ENCODE measurements at regions not wholly inside any gene's neighbourhood (a gene's known extent, or its start where the extent isn't known, plus 50 kb on each side); places are given as distances from the start of the nearest gene placed in this dataset.

- 89% methylated on average over 15 of the region's 15 CpGs for WGBS
- Histone ChIP-seq H3K36me3 (no peaks in the 10 kb centered on the region), H3K27ac (replicated peaks in 1 of 4) (no peak overlapping the region), H3K27me3 (no peaks in the 10 kb centered on the region), H3K4me1 (peaks cover 8 to 29% (median 24%) of the 10 kb centered on the region in 4 donors), H3K9me3 (no peaks in the 10 kb centered on the region), H3K4me3 (no peak overlapping the region)
- no peak for DNase-seq (ENCODE audit: extremely low spot score)
- intact Hi-C loops (cut with DNase I): no loop called here
- TF ChIP-seq EP300 (IDR thresholded peaks at IDR 0.05) (no peak), POLR2AphosphoS5 (IDR thresholded peaks at IDR 0.05) (no peak), POLR2A (IDR thresholded peaks at IDR 0.05; ENCODE audit: low read depth) (no peak), CTCF (IDR thresholded peaks at IDR 0.05) (no peak)
Observed at GRCh38 chr11:131198161-131199014, 172.0 kb upstream of the NTM start.

GRCh38 chr11:131199015-131199280 lies 171.5 kb upstream of the NTM start:
- no peak for DNase-seq (ENCODE audit: extremely low spot score)
- H3K27ac ChIP-seq (replicated peaks in 1 of 4): no peak overlapping the region
- 90% methylated on average over 7 of the region's 8 CpGs for WGBS
- H3K9me3 ChIP-seq: no peaks in the 10 kb centered on the region
- H3K36me3 ChIP-seq: no peaks in the 10 kb centered on the region
- H3K4me1 ChIP-seq: peaks cover 8 to 29% (median 24%) of the 10 kb centered on the region in 4 donors
- intact Hi-C loops (cut with DNase I): no loop called here
- H3K27me3 ChIP-seq: no peaks in the 10 kb centered on the region
- H3K4me3 ChIP-seq: no peak overlapping the region
- TF ChIP-seq CTCF (IDR thresholded peaks at IDR 0.05) (no peak), POLR2AphosphoS5 (IDR thresholded peaks at IDR 0.05) (no peak), EP300 (IDR thresholded peaks at IDR 0.05) (no peak), POLR2A (IDR thresholded peaks at IDR 0.05; ENCODE audit: low read depth) (no peak)

GRCh38 chr11:131201674-131202073 lies 168.7 kb upstream of the NTM start:
- Histone ChIP-seq H3K9me3 (no peaks in the 10 kb centered on the region), H3K4me1 (peaks cover under 1 to 10% (median 6%) of the 10 kb centered on the region in 4 donors), H3K27ac (replicated peaks in 1 of 4) (no peak overlapping the region), H3K36me3 (no peaks in the 10 kb centered on the region), H3K27me3 (no peaks in the 10 kb centered on the region), H3K4me3 (no peak overlapping the region)
- intact Hi-C loops (cut with DNase I): no loop called here
- WGBS: 96% methylated on average over 12 of the region's 12 CpGs
- TF ChIP-seq CTCF (IDR thresholded peaks at IDR 0.05): no peak
- TF ChIP-seq POLR2A (IDR thresholded peaks at IDR 0.05; ENCODE audit: low read depth): no peak
- no peak for TF ChIP-seq EP300 (IDR thresholded peaks at IDR 0.05)
- TF ChIP-seq POLR2AphosphoS5 (IDR thresholded peaks at IDR 0.05): no peak
- DNase-seq (ENCODE audit: extremely low spot score): no peak

GRCh38 chr11:131203040-131203439 lies 167.4 kb upstream of the NTM start:
- H3K27ac ChIP-seq (replicated peaks in 1 of 4): no peak overlapping the region
- H3K27me3 ChIP-seq: no peaks in the 10 kb centered on the region
- intact Hi-C loops (cut with DNase I): no loop called here
- H3K9me3 ChIP-seq: no peaks in the 10 kb centered on the region
- TF ChIP-seq POLR2AphosphoS5 (IDR thresholded peaks at IDR 0.05): no peak
- TF ChIP-seq EP300 (IDR thresholded peaks at IDR 0.05): no peak
- no peak for TF ChIP-seq CTCF (IDR thresholded peaks at IDR 0.05)
- no peak for TF ChIP-seq POLR2A (IDR thresholded peaks at IDR 0.05; ENCODE audit: low read depth)
- no peaks in the 10 kb centered on the region for H3K4me1 ChIP-seq
- H3K4me3 ChIP-seq: no peak overlapping the region
- no peak for DNase-seq (ENCODE audit: extremely low spot score)
- WGBS: 87% methylated on average over 1 of the region's 1 CpG
- H3K36me3 ChIP-seq: no peaks in the 10 kb centered on the region

GRCh38 chr11:131204282-131204681 lies 166.1 kb upstream of the NTM start:
- Histone ChIP-seq H3K4me1 (no peaks in the 10 kb centered on the region), H3K27ac (replicated peaks in 1 of 4) (no peak overlapping the region), H3K36me3 (no peaks in the 10 kb centered on the region), H3K27me3 (no peaks in the 10 kb centered on the region), H3K9me3 (no peaks in the 10 kb centered on the region), H3K4me3 (no peak overlapping the region)
- intact Hi-C loops (cut with DNase I): no loop called here
- DNase-seq (ENCODE audit: extremely low spot score): no peak
- TF ChIP-seq POLR2AphosphoS5 (IDR thresholded peaks at IDR 0.05) (no peak), CTCF (IDR thresholded peaks at IDR 0.05) (no peak), EP300 (IDR thresholded peaks at IDR 0.05) (no peak), POLR2A (IDR thresholded peaks at IDR 0.05; ENCODE audit: low read depth) (no peak)
- 89% methylated on average over 9 of the region's 10 CpGs for WGBS
